ENCODE measurements at regions not wholly inside any gene's neighbourhood (a gene's known extent, or its start where the extent isn't known, plus 50 kb on each side); places are given as distances from the start of the nearest gene placed in this dataset.

DNA sequence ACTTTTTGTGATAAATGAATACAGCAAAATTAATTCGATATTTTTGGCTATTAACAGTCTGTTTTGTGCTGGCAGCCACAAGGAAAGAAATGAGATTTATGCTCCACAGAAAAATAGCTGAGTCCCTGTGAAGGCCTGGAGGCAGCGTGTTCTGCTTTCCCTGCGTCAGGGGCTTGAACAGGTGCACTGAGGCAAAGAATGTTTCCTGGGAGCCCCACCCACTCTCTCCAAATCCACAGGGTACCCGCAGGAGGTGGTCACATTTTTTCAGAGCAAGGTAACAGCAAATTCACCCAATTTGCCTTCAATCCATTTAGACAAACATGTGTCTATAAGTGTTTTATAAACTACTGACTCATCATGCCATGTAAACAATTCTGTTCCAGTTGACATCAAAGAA lies 308.1 kb downstream of the TCERG1L start:
- Histone ChIP-seq H3K9me3 (no peaks in the 10 kb centered on the region), H3K27ac (no peak overlapping the region), H3K4me3 (no peak overlapping the region), H3K27me3 (no peaks in the 10 kb centered on the region), H3K4me1 (no peaks in the 10 kb centered on the region), H3K36me3 (no peaks in the 10 kb centered on the region)
- DNase-seq, result no peak
- TF ChIP-seq, protein P1, sequence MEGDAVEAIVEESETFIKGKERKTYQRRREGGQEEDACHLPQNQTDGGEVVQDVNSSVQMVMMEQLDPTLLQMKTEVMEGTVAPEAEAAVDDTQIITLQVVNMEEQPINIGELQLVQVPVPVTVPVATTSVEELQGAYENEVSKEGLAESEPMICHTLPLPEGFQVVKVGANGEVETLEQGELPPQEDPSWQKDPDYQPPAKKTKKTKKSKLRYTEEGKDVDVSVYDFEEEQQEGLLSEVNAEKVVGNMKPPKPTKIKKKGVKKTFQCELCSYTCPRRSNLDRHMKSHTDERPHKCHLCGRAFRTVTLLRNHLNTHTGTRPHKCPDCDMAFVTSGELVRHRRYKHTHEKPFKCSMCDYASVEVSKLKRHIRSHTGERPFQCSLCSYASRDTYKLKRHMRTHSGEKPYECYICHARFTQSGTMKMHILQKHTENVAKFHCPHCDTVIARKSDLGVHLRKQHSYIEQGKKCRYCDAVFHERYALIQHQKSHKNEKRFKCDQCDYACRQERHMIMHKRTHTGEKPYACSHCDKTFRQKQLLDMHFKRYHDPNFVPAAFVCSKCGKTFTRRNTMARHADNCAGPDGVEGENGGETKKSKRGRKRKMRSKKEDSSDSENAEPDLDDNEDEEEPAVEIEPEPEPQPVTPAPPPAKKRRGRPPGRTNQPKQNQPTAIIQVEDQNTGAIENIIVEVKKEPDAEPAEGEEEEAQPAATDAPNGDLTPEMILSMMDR (IDR thresholded peaks at IDR 0.05), result no peak

DNA sequence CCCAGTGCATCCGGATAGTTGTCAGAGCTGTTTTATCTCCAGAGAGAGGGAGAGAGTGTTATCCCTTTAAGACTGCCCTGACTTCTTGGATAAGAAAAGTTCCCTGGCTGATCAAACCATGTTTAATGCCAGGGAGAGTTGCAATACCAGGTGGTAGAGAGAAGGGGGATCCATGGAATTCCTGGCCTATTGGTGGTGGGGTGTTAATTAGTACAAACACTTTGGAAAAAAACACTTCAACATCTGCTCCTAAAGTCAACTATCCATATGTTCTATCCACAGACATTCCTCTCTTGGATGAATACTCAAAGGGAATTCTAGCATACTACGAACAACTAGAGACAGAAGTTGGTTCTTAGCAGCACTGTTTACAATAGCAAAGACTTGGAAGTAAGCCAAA lies 307.2 kb downstream of the TCERG1L start:
- no peak overlapping the region for H3K4me3 ChIP-seq
- no peaks in the 10 kb centered on the region for H3K36me3 ChIP-seq
- H3K4me1 ChIP-seq, result no peaks in the 10 kb centered on the region

DNA sequence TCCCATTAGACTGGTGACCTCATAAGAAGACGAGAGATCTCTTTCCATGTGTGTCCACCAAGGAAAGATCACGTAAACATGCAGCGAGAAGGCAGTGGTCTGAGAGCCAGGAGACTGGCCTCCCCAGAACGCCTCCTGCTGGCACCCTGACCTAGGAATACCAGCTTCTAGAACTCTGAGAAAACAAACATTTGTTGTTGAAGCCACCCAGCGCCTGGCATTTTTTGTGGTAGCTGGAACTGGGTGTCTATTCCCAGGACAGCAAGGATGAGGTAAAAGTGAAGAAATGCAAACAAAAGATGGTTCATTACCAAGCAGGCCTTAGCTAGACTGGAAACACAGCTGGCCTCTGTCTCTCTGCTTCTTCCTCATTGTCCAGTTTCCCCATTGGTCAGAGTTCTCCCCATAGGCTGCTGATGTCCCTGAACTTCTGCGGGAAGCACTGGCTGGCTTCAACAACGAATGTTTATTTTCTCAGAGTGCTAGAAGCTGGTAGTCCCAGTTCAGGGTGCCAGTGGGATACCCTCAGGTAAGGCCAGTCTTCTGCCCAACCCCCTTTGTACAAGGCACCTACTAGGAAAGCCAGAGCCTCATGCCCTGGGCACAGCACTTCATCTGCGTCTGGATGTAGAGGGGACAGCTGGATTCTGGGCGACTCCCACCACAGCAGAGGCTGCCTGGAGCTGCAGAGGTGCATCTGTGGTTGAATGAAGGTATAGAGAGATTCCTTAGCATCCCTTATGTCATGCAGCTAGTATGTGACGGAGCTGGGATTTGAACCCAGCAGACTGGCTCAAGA lies 304.9 kb downstream of the TCERG1L start:
- no peak overlapping the region for H3K27ac ChIP-seq
- no peak for DNase-seq
- no peaks in the 10 kb centered on the region for H3K9me3 ChIP-seq
- H3K27me3 ChIP-seq, result no peaks in the 10 kb centered on the region
- H3K4me1 ChIP-seq, result no peaks in the 10 kb centered on the region
- no peaks in the 10 kb centered on the region for H3K36me3 ChIP-seq
- no peak overlapping the region for H3K4me3 ChIP-seq
- TF ChIP-seq, protein P1 (IDR thresholded peaks at IDR 0.05), result no peak

More for the DNA sequence above, 307.2 kb downstream of the TCERG1L start:
- no peaks in the 10 kb centered on the region for H3K9me3 ChIP-seq
- DNase-seq, result no peak
- no peaks in the 10 kb centered on the region for H3K27me3 ChIP-seq
- TF ChIP-seq, protein P1 (IDR thresholded peaks at IDR 0.05), result no peak
- TF ChIP-seq POLR2A (IDR thresholded peaks at IDR 0.05), result no peak
- H3K27ac ChIP-seq, result no peak overlapping the region

DNA sequence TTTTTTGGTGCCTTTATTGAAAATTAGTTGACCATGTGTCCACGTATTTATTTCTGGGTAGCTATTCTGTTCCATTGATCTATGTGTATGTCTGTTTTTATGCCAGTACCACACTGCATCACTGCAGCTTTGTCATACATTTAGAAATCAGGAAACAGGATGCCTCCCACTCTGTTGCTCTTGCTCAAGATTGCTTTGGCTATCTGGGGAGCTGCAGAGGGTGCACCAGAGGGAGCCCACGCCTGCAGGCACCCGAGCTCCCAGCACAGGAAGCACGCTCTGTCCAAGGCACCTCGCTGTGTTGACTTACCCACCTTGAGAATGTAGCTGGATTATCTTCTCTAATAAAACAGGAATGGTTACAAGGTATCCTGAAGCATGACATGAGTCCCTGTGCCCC lies 301.7 kb downstream of the TCERG1L start:
- Histone ChIP-seq H3K27me3 (no peaks in the 10 kb centered on the region), H3K4me3 (no peak overlapping the region), H3K4me1 (no peaks in the 10 kb centered on the region), H3K9me3 (no peaks in the 10 kb centered on the region), H3K27ac (no peak overlapping the region), H3K36me3 (no peaks in the 10 kb centered on the region)
- TF ChIP-seq, protein P1 (IDR thresholded peaks at IDR 0.05), result no peak
- TF ChIP-seq POLR2A (IDR thresholded peaks at IDR 0.05), result no peak
- no peak for DNase-seq

DNA sequence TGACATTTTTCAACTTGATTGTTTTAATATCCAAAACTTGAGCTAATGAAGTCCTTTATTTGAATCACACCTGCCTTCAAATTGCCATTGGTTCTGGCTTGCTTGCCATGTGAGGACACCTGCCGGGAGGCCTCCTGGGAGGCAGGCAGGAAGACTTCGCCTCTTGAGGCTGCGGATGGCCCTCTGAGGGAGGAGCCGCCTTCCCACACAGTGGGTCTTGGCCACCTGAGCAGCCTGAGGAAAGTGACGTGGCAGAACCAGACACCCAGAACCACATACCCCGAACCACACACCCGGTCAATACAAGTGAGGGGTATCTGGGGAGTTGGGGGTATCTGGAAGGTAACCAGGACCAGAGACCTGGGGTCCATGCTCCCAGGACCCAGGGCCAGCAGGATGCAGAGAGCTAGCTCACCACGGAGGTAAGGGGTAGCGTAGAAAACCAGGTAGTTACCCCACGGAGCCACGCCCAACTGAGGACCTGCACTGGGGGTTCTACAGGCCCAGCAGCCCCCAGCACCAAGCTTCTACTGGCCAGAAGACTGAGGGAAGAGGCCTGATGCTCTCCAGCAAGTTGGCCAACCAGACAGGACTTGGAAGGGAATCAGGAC lies 300.5 kb downstream of the TCERG1L start:
- H3K4me1 ChIP-seq, result no peaks in the 10 kb centered on the region
- H3K4me3 ChIP-seq, result no peak overlapping the region
- no peak overlapping the region for H3K27ac ChIP-seq
- TF ChIP-seq, protein P1 (IDR thresholded peaks at IDR 0.05), result no peak
- H3K27me3 ChIP-seq, result no peaks in the 10 kb centered on the region
- H3K9me3 ChIP-seq, result no peaks in the 10 kb centered on the region
- no peaks in the 10 kb centered on the region for H3K36me3 ChIP-seq
- DNase-seq, result peak in 1 of 3 donors; percentile 27

All from Peyer's patch (tissue), 4 donors.